ENCODE measurements at regions not wholly inside any gene's neighbourhood (a gene's known extent, or its start where the extent isn't known, plus 50 kb on each side); places are given as distances from the start of the nearest gene placed in this dataset.

DNA sequence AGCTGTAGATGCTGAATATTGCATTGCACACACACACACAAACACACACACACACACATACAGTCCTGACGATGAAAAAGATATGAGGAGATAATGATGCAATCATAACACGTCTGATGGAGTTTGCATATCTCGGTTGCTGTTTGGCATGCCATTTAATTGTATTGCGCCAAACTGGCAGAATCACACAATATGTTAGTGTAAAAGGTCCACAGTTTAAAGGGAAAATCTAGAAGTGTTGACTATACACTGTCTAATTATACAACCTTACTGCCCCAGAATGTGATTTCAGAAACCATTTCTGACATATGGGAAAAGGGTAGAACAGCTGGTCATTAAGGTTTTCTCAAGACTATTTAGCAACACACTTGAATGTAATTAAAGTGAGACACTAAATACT, 123.7 kb upstream of the PROX1 start:
- DNase-seq (ENCODE audit: low read depth in 2 of 2), result no peak

DNA sequence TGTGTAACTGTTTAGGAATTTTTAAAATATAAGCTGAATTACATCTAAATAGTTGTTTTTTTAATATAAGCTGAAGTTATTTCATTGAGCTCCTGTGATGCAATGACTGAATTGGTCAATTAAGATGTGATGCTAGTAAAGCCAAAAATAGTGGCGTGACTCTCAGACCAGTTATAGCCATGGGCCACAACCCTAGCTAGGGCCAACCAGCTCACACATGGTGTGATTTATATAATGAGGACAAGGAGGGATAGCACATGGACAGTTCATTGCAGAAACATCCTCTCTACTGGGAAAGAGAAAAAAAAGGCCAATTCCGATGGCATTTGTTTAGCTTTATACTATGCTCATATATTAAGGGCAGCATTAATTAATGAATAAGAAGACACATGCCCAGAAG, 119.3 kb upstream of the PROX1 start:
- DNase-seq (ENCODE audit: low read depth in 2 of 2), result no peak

DNA sequence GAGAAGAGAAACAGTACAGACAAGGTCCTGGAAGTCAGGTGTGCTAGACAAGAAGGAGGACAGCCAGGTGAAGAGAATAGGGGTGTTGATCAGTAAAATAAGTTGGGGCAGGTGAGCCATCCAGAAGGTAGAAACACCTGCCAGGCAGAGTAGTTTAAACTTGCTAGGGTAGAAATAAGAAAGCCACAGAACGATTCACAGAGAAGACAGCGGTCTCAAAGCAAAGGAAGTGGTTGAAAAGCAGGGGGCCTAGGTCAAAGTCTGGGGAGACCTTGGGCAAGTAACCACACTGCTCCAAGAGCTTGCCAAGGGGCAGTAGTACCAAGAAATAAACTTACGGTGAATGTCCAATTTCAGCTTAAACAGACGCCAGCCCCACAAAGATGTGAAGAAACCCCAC, 116.6 kb upstream of the PROX1 start:
- no peak for DNase-seq (ENCODE audit: low read depth in 2 of 2)

- DNase-seq (ENCODE audit: low read depth in 2 of 2), result no peak
Observed at GRCh38 chr1:213874789-213875188, 113.0 kb upstream of the PROX1 start.

DNA sequence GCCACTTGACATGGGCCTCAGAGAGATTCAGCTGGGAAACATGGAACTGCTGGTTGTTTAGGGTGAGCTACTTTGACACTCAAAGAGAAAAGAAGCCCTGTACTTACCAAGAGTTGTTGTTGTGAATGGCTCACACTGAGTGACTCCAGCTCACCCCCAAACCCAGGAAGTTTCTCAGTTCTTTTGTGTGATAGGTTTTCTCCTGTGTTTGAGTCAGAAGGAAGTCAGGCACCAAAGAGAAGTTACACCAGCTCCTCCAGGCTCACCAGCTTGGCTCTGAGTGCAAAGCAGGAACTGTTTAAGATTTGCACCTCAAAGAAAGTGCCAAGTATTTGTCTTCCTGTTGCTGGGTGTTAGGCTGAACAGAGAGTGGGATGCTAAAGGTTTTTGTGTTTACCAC, 111.2 kb upstream of the PROX1 start:
- no peak for DNase-seq (ENCODE audit: low read depth in 2 of 2)

- no peak for DNase-seq (ENCODE audit: low read depth in 2 of 2)
Observed at GRCh38 chr1:213883618-213884017, 104.2 kb upstream of the PROX1 start.

DNA sequence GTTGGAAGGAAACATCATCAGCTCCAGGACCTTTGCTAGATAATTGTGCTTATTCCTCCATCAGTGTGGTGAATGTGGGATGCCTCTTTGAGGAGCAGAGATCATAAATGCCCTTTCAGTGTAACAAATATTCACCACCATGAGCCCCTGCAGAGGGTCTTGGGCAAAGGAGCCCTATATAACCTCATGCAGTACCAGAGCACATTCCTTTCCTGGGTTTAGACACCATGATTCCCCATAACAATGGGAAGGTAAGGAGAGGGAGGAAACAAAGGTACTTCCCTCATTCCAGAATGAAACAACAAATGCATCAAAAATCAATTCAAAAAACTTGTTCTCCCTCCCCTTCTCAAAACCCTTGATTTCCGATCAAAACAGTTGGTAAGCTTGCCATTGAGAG, 103.4 kb upstream of the PROX1 start:
- DNase-seq (ENCODE audit: low read depth in 2 of 2), result no peak

- no peak for DNase-seq (ENCODE audit: low read depth in 2 of 2)
Observed at GRCh38 chr1:213884942-213885341, 102.8 kb upstream of the PROX1 start.

- DNase-seq (ENCODE audit: low read depth in 2 of 2), result no peak
Observed at GRCh38 chr1:213887842-213888241, 99.9 kb upstream of the PROX1 start.

DNA sequence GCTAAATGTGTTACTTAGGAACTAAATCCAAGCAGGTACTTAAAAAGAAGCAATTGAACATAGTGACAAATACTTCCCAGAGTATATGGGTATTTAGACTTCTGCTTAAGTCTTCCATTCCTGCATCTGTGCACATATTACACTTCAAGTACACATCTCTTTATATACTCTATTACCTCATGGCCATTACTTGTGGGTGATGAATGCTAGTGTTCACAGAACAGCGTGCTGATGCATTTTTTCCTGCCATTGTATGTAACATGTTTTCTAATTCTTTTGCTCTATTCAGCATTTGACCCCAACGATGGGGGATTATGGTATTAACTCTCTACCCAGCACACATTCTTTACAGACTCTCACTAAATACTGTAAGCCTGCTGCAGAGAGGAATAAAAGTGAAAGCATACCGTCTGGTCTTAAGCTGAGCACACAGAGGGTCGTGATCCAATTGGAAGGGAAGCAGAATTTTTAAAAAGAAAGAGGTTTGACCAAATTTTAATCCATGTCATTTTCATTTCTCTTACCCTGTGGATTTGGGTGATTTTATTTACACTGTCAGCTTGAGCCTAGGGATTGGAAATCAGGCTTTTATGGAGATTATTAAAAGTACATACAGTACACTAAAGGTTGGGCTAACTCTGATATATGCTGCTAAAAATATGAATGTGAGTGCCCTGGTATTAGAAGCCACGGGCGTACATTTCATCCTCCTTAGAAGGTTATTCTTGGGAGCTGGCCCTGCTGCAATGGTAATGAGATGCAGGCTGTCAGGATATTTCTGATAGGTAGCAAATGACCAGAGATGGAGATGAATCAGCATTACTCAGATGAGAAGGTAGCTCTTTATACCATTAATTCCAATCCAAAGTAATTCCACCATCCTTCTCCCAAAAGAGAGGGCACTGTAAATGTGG, 95.5 kb upstream of the PROX1 start:
- DNase-seq (ENCODE audit: low read depth in 2 of 2), result no peak

GRCh38 chr1:213898684-213899083, 89.1 kb upstream of the PROX1 start:
- no peak for DNase-seq (ENCODE audit: low read depth in 2 of 2)

DNA sequence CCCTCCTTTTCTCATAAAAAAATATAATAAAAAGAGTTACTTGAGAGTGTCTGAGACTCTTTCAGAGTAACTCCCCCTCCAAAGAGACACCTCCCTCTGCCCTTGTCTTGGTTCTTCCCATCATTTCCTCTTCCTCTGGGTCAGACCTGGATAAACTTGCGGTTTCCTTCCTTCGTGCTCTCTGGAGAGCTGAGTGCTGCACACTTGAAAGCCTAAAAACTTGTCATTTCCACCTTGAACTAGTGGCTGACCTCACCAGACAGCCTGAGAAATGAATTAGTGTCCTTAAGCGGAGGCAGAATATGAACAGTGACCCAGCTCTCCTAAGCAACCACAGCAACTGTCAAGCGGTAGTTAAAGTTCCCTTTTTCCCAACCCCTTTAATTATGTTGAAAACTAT, 88.4 kb upstream of the PROX1 start:
- no peak for DNase-seq (ENCODE audit: low read depth in 2 of 2)

- DNase-seq (ENCODE audit: low read depth in 2 of 2), result no peak
Observed at GRCh38 chr1:213905344-213905743, 82.4 kb upstream of the PROX1 start.

DNA sequence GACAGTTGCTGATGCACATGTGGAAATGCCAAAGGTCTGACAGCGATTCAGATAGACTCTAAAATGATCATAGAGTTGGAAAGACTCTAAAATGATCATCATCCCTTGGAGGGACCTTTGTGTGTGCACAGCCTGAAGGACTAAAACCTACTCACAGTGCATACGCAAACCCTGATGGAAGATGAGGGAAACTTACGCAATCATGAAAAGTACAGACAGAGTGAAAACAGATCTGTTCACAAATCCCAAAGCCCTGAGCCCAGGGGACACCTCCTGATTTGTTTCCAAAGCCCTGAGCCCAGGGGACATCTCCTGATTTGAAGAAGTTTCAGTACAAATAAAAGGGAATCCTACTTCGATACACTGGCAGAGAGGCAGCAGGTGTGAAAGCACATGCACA, 79.3 kb upstream of the PROX1 start:
- no peak for DNase-seq (ENCODE audit: low read depth in 2 of 2)

GRCh38 chr1:213914392-213914791, 73.4 kb upstream of the PROX1 start:
- DNase-seq (ENCODE audit: low read depth in 2 of 2), result no peak

DNA sequence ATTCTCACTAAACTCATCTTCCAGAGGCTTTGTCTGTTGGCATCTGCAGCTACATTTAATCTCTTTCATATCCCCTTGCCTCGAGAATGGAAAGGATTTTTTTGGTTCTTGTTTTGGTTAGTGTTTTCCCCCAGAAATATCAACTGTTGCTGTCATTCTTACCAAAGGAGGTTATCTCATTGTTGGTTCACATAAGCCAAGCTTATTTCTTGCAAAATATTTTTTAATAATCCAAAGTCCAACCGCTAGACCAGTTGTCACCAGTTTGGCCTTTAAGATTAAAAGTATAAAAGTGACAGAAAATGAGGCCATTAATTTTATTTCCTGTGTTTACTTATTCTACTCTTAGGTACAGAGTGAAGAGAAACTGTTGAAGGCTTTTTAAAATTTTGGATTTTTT, 66.5 kb upstream of the PROX1 start:
- DNase-seq (ENCODE audit: low read depth in 2 of 2), result no peak

- DNase-seq (ENCODE audit: low read depth in 2 of 2), result no peak
Observed at GRCh38 chr1:213921712-213922111, 66.1 kb upstream of the PROX1 start.

DNA sequence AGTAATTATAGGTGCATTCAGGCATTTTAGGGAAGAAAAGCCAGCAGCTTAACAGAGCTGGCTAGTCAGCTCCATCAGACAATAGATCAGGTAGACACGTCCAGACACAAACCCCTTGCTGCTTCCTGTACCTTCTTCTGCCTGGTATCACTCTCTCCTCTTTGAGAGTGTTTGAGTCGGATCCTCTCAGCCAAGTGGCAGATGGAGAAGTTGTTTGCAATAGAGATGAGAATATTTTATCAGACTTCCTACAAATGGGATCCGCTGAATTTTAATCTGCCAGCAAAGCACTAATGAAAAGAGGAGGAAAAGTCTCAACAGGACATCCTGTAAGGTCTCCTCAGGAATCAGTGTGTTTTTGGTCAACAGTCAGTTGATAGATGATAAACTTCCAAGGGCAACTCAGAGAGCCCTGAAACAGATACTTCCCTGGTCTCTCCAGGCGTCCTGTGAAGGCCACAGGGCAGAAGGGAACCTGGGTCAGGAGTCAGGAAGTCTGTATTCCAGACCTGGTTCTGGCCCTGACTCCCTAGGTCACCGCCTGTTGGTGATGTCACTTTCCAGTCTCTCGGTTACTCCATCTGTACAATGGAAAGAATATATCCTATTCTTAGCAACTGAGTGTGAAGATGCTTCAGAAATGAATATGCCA, 62.1 kb upstream of the PROX1 start:
- no peak for DNase-seq (ENCODE audit: low read depth in 2 of 2)

DNA sequence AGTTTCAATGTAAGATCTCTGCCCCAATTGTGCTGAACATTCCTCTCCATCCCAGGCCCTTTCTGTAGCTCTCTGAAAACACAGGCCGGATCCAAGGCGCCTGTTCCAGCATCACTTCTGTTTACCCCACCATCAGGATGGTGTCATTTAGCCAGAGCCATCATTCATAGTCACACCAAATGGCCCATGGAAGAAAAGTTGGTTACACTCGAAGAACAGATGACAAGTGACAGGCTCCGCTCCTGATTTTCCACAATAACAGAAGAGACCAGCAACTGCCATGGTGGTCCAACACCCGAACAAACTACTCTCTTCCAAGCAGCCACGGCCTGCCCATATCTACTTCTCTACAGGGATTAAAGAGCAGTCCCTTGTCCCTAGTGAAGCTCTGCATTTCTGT, 59.9 kb upstream of the PROX1 start:
- no peak for DNase-seq (ENCODE audit: low read depth in 2 of 2)

- DNase-seq (ENCODE audit: low read depth in 2 of 2), result no peak
Observed at GRCh38 chr1:213929398-213929797, 58.4 kb upstream of the PROX1 start.

DNA sequence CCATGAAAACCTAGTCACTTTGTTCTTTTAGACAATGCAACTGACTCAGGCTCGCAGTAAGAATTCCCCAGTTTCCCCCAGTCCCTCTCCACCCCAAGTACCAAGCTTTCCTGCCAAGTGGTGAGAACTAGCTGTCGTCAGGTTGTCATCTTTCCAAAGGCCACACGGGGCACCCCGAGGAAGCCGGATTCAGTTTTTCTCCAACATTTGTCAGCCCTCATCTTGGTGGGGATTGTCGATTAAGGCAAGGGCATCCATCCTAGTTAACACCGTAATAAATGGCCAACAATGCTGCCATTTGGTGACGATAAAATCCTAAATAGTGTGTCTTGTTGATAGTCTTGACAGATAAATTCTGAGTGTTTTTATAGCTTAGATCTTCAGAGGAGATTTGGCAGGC, 55.9 kb upstream of the PROX1 start:
- no peak for DNase-seq (ENCODE audit: low read depth in 2 of 2)

- no peak for DNase-seq (ENCODE audit: low read depth in 2 of 2)
Observed at GRCh38 chr1:213933336-213933735, 54.4 kb upstream of the PROX1 start.

GRCh38 chr1:213934649-213935048, 53.1 kb upstream of the PROX1 start:
- DNase-seq (ENCODE audit: low read depth in 2 of 2), result no peak

All from stimulated activated CD8-positive, alpha-beta memory T cell treated with anti-CD3 and anti-CD28 coated beads, Interleukin-2, amount 100 ng/mL, for 1 hour (primary cell).